ENCODE measurements at regions not wholly inside any gene's neighbourhood (a gene's known extent, or its start where the extent isn't known, plus 50 kb on each side); places are given as distances from the start of the nearest gene placed in this dataset.
A peak's percentile ranks its signal among the peaks of the same experiment; 100 is the strongest.

DNA sequence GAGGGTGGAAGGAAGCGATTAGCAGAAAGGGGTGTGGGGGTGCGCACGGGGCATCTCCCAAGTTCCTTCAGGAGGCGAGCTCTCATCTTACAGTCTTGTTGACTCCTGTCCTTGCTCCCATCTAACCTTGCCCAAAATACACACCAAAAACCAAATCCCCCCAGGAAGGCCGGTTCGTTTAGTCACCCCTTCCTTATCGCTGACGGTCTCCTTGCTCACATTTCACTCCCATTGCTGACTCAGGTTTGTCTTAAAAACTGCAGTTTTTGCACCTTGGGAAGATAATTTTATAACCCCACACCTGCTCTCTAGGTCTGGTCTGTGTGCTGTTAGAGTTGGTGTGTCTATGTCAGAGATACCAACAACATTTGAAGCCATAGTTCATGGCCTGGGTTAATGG, 68.1 kb upstream of the F3 start:
- Histone ChIP-seq H2BK12ac (ENCODE audit: low read length) (no peak overlapping the region), H3K9ac (ENCODE audit: low read length) (no peak overlapping the region), H3K79me2 (ENCODE audit: control insufficient read depth, insufficient read depth, low read length, poor library complexity) (no peaks in the 10 kb centered on the region), H3K79me1 (ENCODE audit: low read length) (peaks cover 2% of the 10 kb centered on the region), H3K36me3 (ENCODE audit: control insufficient read depth in 1 of 2, insufficient read depth in 2 of 2, low read length in 2 of 2) (no peaks in the 10 kb centered on the region), H3K23ac (ENCODE audit: low read length) (no peak overlapping the region), H3K27me3 (ENCODE audit: insufficient read depth, low read length) (no peaks in the 10 kb centered on the region), H2BK5ac (ENCODE audit: low read depth, low read length, poor library complexity) (no peak overlapping the region), H3K4me2 (ENCODE audit: low read length) (no peak overlapping the region), H3K4ac (ENCODE audit: low read depth, low read length) (no peak overlapping the region), H2AFZ (ENCODE audit: insufficient read depth, low read length, poor library complexity) (no peak overlapping the region), H2AK5ac (ENCODE audit: low read length) (no peak overlapping the region), H3K4me3 (ENCODE audit: low read depth, low read length) (no peak overlapping the region), H3K18ac (ENCODE audit: low read length) (no peak overlapping the region), H3K9me3 (ENCODE audit: insufficient read depth, low read depth, low read length) (no peaks in the 10 kb centered on the region), H2BK120ac (ENCODE audit: insufficient read depth, low read length, poor library complexity) (no peak overlapping the region), H4K91ac (ENCODE audit: low read depth, low read length) (no peak overlapping the region), H3K14ac (ENCODE audit: low read length) (no peak overlapping the region), H3K4me1 (ENCODE audit: control insufficient read depth in 1 of 2, insufficient read depth in 2 of 2, low read length in 2 of 2) (peaks cover 0 to 5% of the 10 kb centered on the region in 2 experiments), H4K12ac (ENCODE audit: low read depth, low read length) (no peak overlapping the region), H4K8ac (ENCODE audit: low read depth, low read length) (no peak overlapping the region), H3K27ac (ENCODE audit: low read depth, low read length) (no peak overlapping the region)
- no CpG with 5 or more reads among the region's 8 CpGs for WGBS (ENCODE audit: extremely low coverage, insufficient coverage, insufficient read length)
- no peak for DNase-seq

DNA sequence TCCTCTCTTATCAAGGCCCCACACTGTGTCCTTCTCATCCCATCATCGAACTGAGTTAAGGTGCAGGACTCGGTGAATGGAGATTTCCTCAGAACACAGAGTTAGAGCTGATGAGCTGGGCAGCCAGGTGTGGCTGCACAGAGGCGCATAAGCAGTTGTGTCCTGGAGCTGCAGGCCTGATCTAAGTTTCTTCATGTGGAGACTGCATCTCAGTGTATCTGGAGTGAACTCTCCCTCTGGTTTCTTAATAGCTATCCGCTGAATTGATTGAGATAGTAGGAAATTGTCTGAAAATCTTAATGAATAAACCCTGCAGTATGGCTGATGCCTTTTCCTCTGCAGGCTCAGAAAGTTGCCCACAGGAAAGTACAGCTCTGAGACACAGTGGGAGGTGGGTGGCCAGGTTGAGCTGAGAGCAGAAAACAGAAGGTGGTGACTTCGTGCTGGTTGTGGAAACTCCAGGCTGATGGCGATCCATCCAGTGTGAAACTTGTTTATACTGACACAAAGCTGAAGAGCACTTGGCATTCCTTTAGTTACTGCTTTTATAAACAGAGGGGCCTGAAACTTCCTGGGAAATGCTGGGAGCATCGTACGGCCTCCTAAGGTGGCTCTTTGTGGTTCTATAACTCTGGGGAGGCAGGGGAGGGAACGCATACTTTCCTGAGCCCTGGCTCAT, 67.4 kb upstream of the F3 start:
- no CpG with 5 or more reads among the region's 9 CpGs for WGBS (ENCODE audit: extremely low coverage, insufficient coverage, insufficient read length)
- H3K27me3 ChIP-seq (ENCODE audit: insufficient read depth, low read length): no peaks in the 10 kb centered on the region
- DNase-seq: no peak
- no peak overlapping the region for H2BK12ac ChIP-seq (ENCODE audit: low read length)
- no peak overlapping the region for H2BK120ac ChIP-seq (ENCODE audit: insufficient read depth, low read length, poor library complexity)
- H3K4ac ChIP-seq (ENCODE audit: low read depth, low read length): no peak overlapping the region
- H3K36me3 ChIP-seq (ENCODE audit: control insufficient read depth in 1 of 2, insufficient read depth in 2 of 2, low read length in 2 of 2): no peaks in the 10 kb centered on the region
- no peak overlapping the region for H2AFZ ChIP-seq (ENCODE audit: insufficient read depth, low read length, poor library complexity)
- H4K12ac ChIP-seq (ENCODE audit: low read depth, low read length): no peak overlapping the region
- H2AK5ac ChIP-seq (ENCODE audit: low read length): no peak overlapping the region
- H3K9ac ChIP-seq (ENCODE audit: low read length): no peak overlapping the region
- no peak overlapping the region for H3K23ac ChIP-seq (ENCODE audit: low read length)
- peaks cover 2% of the 10 kb centered on the region for H3K79me1 ChIP-seq (ENCODE audit: low read length)
- no peak overlapping the region for H4K8ac ChIP-seq (ENCODE audit: low read depth, low read length)
- peaks cover 0 to 5% of the 10 kb centered on the region in 2 experiments for H3K4me1 ChIP-seq (ENCODE audit: control insufficient read depth in 1 of 2, insufficient read depth in 2 of 2, low read length in 2 of 2)
- H3K18ac ChIP-seq (ENCODE audit: low read length): no peak overlapping the region
- no peak overlapping the region for H2BK5ac ChIP-seq (ENCODE audit: low read depth, low read length, poor library complexity)
- no peaks in the 10 kb centered on the region for H3K9me3 ChIP-seq (ENCODE audit: insufficient read depth, low read depth, low read length)
- no peak overlapping the region for H3K14ac ChIP-seq (ENCODE audit: low read length)
- H3K4me3 ChIP-seq (ENCODE audit: low read depth, low read length): no peak overlapping the region
- no peak overlapping the region for H3K4me2 ChIP-seq (ENCODE audit: low read length)
- no peaks in the 10 kb centered on the region for H3K79me2 ChIP-seq (ENCODE audit: control insufficient read depth, insufficient read depth, low read length, poor library complexity)
- no peak overlapping the region for H4K91ac ChIP-seq (ENCODE audit: low read depth, low read length)
- no peak overlapping the region for H3K27ac ChIP-seq (ENCODE audit: low read depth, low read length)

DNA sequence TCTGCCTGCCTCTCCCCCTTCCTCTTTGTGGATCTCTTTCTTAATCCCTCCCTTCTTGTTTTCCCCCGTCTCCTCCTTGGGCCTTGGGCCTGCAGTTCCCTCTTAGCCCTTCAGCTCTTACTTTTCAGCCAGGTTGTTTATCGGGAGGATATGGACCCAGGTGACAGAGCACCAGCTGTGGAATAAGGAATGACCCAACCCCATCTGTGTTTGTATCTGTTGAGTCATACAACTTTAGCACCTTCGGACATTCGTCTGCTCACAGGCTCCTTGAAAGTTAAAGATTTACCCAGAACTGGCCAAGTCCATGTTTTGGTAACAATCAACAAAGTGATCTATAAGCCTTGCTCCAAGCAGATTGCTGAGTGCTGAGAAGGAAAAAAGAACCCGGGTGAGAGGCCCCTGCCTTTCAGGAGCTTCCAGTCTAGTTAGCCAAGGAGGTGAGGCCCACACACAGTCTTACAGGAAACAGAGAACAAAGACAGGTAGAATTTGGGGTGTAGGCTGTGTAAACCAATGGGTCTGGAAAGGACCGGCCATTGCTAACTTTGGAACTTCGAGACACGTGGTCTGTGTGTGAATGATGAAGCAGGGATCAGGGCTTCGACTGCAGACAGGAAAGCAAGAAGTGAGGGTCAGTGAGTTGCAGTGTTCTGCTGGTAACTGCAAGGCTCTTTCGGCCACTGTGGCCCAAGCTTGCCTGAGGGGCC, 66.7 kb upstream of the F3 start:
- Histone ChIP-seq H4K91ac (ENCODE audit: low read depth, low read length) (no peak overlapping the region), H3K4me3 (ENCODE audit: low read depth, low read length) (no peak overlapping the region), H3K23ac (ENCODE audit: low read length) (no peak overlapping the region), H4K8ac (ENCODE audit: low read depth, low read length) (no peak overlapping the region), H3K79me1 (ENCODE audit: low read length) (peaks cover 2% of the 10 kb centered on the region), H3K9me3 (ENCODE audit: insufficient read depth, low read depth, low read length) (no peaks in the 10 kb centered on the region), H4K12ac (ENCODE audit: low read depth, low read length) (no peak overlapping the region), H3K79me2 (ENCODE audit: control insufficient read depth, insufficient read depth, low read length, poor library complexity) (no peaks in the 10 kb centered on the region), H2BK5ac (ENCODE audit: low read depth, low read length, poor library complexity) (no peak overlapping the region), H2AK5ac (ENCODE audit: low read length) (no peak overlapping the region), H3K18ac (ENCODE audit: low read length) (no peak overlapping the region), H2AFZ (ENCODE audit: insufficient read depth, low read length, poor library complexity) (no peak overlapping the region), H2BK12ac (ENCODE audit: low read length) (peak overlapping the region; percentile 61), H3K14ac (ENCODE audit: low read length) (peak overlapping the region; percentile 18), H3K4me1 (ENCODE audit: control insufficient read depth in 1 of 2, insufficient read depth in 2 of 2, low read length in 2 of 2) (peaks cover 0 to 5% of the 10 kb centered on the region in 2 experiments), H3K36me3 (ENCODE audit: control insufficient read depth in 1 of 2, insufficient read depth in 2 of 2, low read length in 2 of 2) (no peaks in the 10 kb centered on the region), H3K4me2 (ENCODE audit: low read length) (no peak overlapping the region), H3K27me3 (ENCODE audit: insufficient read depth, low read length) (no peaks in the 10 kb centered on the region), H3K4ac (ENCODE audit: low read depth, low read length) (no peak overlapping the region), H3K9ac (ENCODE audit: low read length) (no peak overlapping the region), H2BK120ac (ENCODE audit: insufficient read depth, low read length, poor library complexity) (no peak overlapping the region), H3K27ac (ENCODE audit: low read depth, low read length) (no peak overlapping the region)
- no CpG with 5 or more reads among the region's 10 CpGs for WGBS (ENCODE audit: extremely low coverage, insufficient coverage, insufficient read length)
- DNase-seq: no peak

DNA sequence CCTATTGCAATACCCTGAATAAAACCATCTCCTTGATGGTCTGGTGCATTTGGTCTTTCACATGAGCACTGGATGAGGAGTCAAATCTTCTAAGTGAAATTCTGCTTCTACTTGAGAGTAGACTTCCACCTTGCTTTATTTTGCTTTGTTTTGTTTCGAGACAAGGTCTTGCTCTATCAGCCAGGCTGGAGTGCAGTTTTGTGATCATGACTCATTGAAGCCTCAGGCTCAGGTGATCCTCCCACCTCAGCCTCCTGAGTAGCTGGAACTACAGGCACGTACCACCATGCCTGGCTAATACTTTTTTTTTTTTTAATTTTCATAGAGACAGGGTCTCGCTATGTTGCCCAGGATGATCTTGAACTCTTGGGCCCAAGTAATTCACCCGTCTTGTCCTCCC, 65.8 kb upstream of the F3 start:
- H2AFZ ChIP-seq (ENCODE audit: insufficient read depth, low read length, poor library complexity): no peak overlapping the region

More for the DNA sequence above, 65.8 kb upstream of the F3 start:
- no peak overlapping the region for H3K4me3 ChIP-seq (ENCODE audit: low read depth, low read length)
- no peak overlapping the region for H2BK120ac ChIP-seq (ENCODE audit: insufficient read depth, low read length, poor library complexity)
- no peak overlapping the region for H2BK12ac ChIP-seq (ENCODE audit: low read length)
- WGBS (ENCODE audit: extremely low coverage, insufficient coverage, insufficient read length): no CpG with 5 or more reads among the region's 4 CpGs
- no peaks in the 10 kb centered on the region for H3K27me3 ChIP-seq (ENCODE audit: insufficient read depth, low read length)
- H3K4me1 ChIP-seq (ENCODE audit: control insufficient read depth in 1 of 2, insufficient read depth in 2 of 2, low read length in 2 of 2): peaks cover under 1 to 2% of the 10 kb centered on the region in 2 experiments
- no peak overlapping the region for H4K8ac ChIP-seq (ENCODE audit: low read depth, low read length)
- no peak overlapping the region for H3K18ac ChIP-seq (ENCODE audit: low read length)
- no peak overlapping the region for H3K27ac ChIP-seq (ENCODE audit: low read depth, low read length)
- no peak overlapping the region for H3K23ac ChIP-seq (ENCODE audit: low read length)
- no peak overlapping the region for H3K4me2 ChIP-seq (ENCODE audit: low read length)
- H3K4ac ChIP-seq (ENCODE audit: low read depth, low read length): no peak overlapping the region
- H2AK5ac ChIP-seq (ENCODE audit: low read length): no peak overlapping the region
- H4K91ac ChIP-seq (ENCODE audit: low read depth, low read length): no peak overlapping the region
- DNase-seq: peak; percentile 67 to 77
- no peaks in the 10 kb centered on the region for H3K79me2 ChIP-seq (ENCODE audit: control insufficient read depth, insufficient read depth, low read length, poor library complexity)
- no peak overlapping the region for H4K12ac ChIP-seq (ENCODE audit: low read depth, low read length)
- no peak overlapping the region for H2BK5ac ChIP-seq (ENCODE audit: low read depth, low read length, poor library complexity)
- H3K14ac ChIP-seq (ENCODE audit: low read length): no peak overlapping the region
- peaks cover 2% of the 10 kb centered on the region for H3K79me1 ChIP-seq (ENCODE audit: low read length)
- H3K9ac ChIP-seq (ENCODE audit: low read length): no peak overlapping the region
- H3K9me3 ChIP-seq (ENCODE audit: insufficient read depth, low read depth, low read length): no peaks in the 10 kb centered on the region
- no peaks in the 10 kb centered on the region for H3K36me3 ChIP-seq (ENCODE audit: control insufficient read depth in 1 of 2, insufficient read depth in 2 of 2, low read length in 2 of 2)
